ENCODE measurements at regions not wholly inside any gene's neighbourhood (a gene's known extent, or its start where the extent isn't known, plus 50 kb on each side); places are given as distances from the start of the nearest gene placed in this dataset.

- DNase-seq (no peak), ATAC-seq (no peak)
- H3K9me3 ChIP-seq: no peaks in the 10 kb centered on the region
- H3K27me3 ChIP-seq: no peaks in the 10 kb centered on the region
- intact Hi-C loops (cut with DNase I): no loop called here
- H3K36me3 ChIP-seq: no peaks in the 10 kb centered on the region
- H3K27ac ChIP-seq: no peak overlapping the region
- H3K4me1 ChIP-seq: no peaks in the 10 kb centered on the region
- H3K4me3 ChIP-seq: no peak overlapping the region
- no peak for TF ChIP-seq CTCF (IDR thresholded peaks at IDR 0.05)
Measured at GRCh38 chr2:152874955-152875354, 156.5 kb downstream of the ARL6IP6 start.

GRCh38 chr2:152870239-152870638 lies 151.8 kb downstream of the ARL6IP6 start:
- no peaks in the 10 kb centered on the region for H3K36me3 ChIP-seq
- intact Hi-C loops (cut with DNase I): no loop called here
- no peaks in the 10 kb centered on the region for H3K9me3 ChIP-seq
- no peaks in the 10 kb centered on the region for H3K27me3 ChIP-seq
- ATAC-seq (no peak), DNase-seq (no peak)
- H3K27ac ChIP-seq: no peak overlapping the region
- H3K4me3 ChIP-seq: no peak overlapping the region
- no peaks in the 10 kb centered on the region for H3K4me1 ChIP-seq
- no peak for TF ChIP-seq CTCF (IDR thresholded peaks at IDR 0.05)

GRCh38 chr2:152867397-152867796 lies 149.0 kb downstream of the ARL6IP6 start:
- Histone ChIP-seq H3K36me3 (no peaks in the 10 kb centered on the region), H3K27me3 (no peaks in the 10 kb centered on the region), H3K9me3 (peaks cover 0 to 7% of the 10 kb centered on the region in 2 donors), H3K4me3 (no peak overlapping the region), H3K4me1 (no peaks in the 10 kb centered on the region), H3K27ac (no peak overlapping the region)
- DNase-seq: no peak
- no peak for ATAC-seq
- intact Hi-C loops (cut with DNase I): no loop called here
- TF ChIP-seq CTCF (IDR thresholded peaks at IDR 0.05): no peak

GRCh38 chr2:152864601-152865149 lies 146.3 kb downstream of the ARL6IP6 start:
- Histone ChIP-seq H3K4me1 (no peaks in the 10 kb centered on the region), H3K9me3 (peaks cover 0 to 7% of the 10 kb centered on the region in 2 donors), H3K36me3 (no peaks in the 10 kb centered on the region), H3K4me3 (no peak overlapping the region), H3K27me3 (no peaks in the 10 kb centered on the region), H3K27ac (no peak overlapping the region)
- DNase-seq (no peak), ATAC-seq (no peak)
- intact Hi-C loops (cut with DNase I): no loop called here
- no peak for TF ChIP-seq CTCF (IDR thresholded peaks at IDR 0.05)

- intact Hi-C loops (cut with DNase I): no loop called here
- ATAC-seq: no peak
Measured at GRCh38 chr2:152863826-152864225, 145.4 kb downstream of the ARL6IP6 start.

More at GRCh38 chr2:152863826-152864225, 145.4 kb downstream of the ARL6IP6 start:
- no peak for TF ChIP-seq CTCF (IDR thresholded peaks at IDR 0.05)
- Histone ChIP-seq H3K4me1 (no peaks in the 10 kb centered on the region), H3K27me3 (no peaks in the 10 kb centered on the region), H3K36me3 (no peaks in the 10 kb centered on the region), H3K27ac (no peak overlapping the region), H3K9me3 (peaks cover 0 to 7% of the 10 kb centered on the region in 2 donors), H3K4me3 (no peak overlapping the region)
- no peak for DNase-seq
